ENCODE measurements at regions not wholly inside any gene's neighbourhood (a gene's known extent, or its start where the extent isn't known, plus 50 kb on each side); places are given as distances from the start of the nearest gene placed in this dataset.

DNA sequence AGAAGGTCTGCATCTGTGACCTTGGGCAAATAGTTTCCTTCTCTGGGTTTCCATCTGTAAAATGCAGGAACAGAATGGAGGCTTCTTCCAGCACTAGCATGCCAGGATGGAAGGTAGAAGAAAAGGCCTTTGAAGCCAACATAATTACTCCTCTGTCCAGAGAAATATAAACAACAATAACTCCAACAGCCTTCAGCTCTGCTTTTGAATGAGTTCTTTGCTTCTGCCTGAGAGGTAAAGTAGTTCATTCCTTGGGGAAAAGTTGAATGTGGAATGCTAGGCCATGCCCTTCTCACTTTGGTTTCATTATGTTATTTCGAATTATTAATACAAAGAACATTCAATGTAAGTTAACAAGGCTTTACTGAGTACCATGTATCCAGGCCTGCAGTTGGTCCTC lies 61.2 kb upstream of the BLID start:
- Histone ChIP-seq H2BK5ac (ENCODE audit: low read depth, low read length) (no peak overlapping the region), H4K5ac (ENCODE audit: insufficient read length, low read depth, low read length) (no peak overlapping the region), H2BK120ac (replicated peaks; ENCODE audit: low read depth, low read length) (no peak overlapping the region), H3K79me1 (ENCODE audit: low read depth, low read length) (no peaks in the 10 kb centered on the region), H4K20me1 (replicated peaks in 1 of 2; ENCODE audit: control insufficient read depth in 1 of 2, insufficient read depth in 2 of 2, low read length in 2 of 2) (no peaks in the 10 kb centered on the region), H4K91ac (replicated peaks; ENCODE audit: insufficient read length, low read length) (no peak overlapping the region), H3K56ac (replicated peaks; ENCODE audit: insufficient read length, low read depth, low read length) (no peak overlapping the region), H3K4me3 (ENCODE audit: extremely low read depth in 1 of 4, insufficient read depth in 2 of 4, low read depth in 3 of 4, low read length in 4 of 4) (no peak overlapping the region), H3K36me3 (ENCODE audit: control insufficient read depth in 2 of 4, insufficient read depth in 4 of 4, low read length in 3 of 4) (no peaks in the 10 kb centered on the region), H3K14ac (ENCODE audit: insufficient read length) (no peak overlapping the region), H4K8ac (ENCODE audit: extremely low read depth, insufficient read depth, low read length) (no peak overlapping the region), H3K4me1 (replicated peaks in 1 of 4; ENCODE audit: control insufficient read depth in 3 of 4, insufficient read depth in 4 of 4, low read length in 3 of 4) (peaks cover 0 to 3% (median 0%) of the 10 kb centered on the region in 4 experiments; a peak in 1 of 7 replicates), H3K9ac (replicated peaks in 1 of 4; ENCODE audit: extremely low read depth in 1 of 4, low read depth in 3 of 4, low read length in 3 of 4) (no peak overlapping the region), H3K4ac (replicated peaks; ENCODE audit: insufficient read length, low read depth, low read length) (no peak overlapping the region), H2BK15ac (ENCODE audit: low read length) (no peak overlapping the region), H3K27ac (ENCODE audit: low read depth, low read length) (no peak overlapping the region), H3K79me2 (ENCODE audit: control insufficient read depth in 1 of 2, insufficient read depth in 2 of 2, low read length in 2 of 2) (no peaks in the 10 kb centered on the region), H3K23ac (ENCODE audit: insufficient read length) (no peak overlapping the region), H3K27me3 (replicated peaks in 1 of 4; ENCODE audit: control insufficient read depth in 3 of 4, extremely low read depth in 1 of 4, insufficient read depth in 3 of 4, low read length in 3 of 4) (no peaks in the 10 kb centered on the region), H2AK5ac (ENCODE audit: low read depth, low read length) (no peak overlapping the region), H3K4me2 (ENCODE audit: insufficient read depth in 1 of 2, low read depth in 2 of 2, low read length in 2 of 2) (no peak overlapping the region), H2BK12ac (ENCODE audit: low read depth, low read length) (no peak overlapping the region), H2AFZ (ENCODE audit: low read length) (no peak overlapping the region), H3K18ac (ENCODE audit: extremely low read depth, low read length) (no peak overlapping the region), H3K9me3 (ENCODE audit: insufficient read depth in 2 of 2, low read depth in 1 of 2, low read length in 1 of 2) (no peaks in the 10 kb centered on the region), H2BK20ac (ENCODE audit: low read length) (no peak overlapping the region), H3K23me2 (ENCODE audit: low read depth, low read length) (no peaks in the 10 kb centered on the region)
- WGBS, 2 experiments (ENCODE audit: extremely low coverage in 1 of 2, insufficient coverage in 1 of 2, insufficient read length in 1 of 2, insufficient replicate concordance in 2 of 2, low coverage in 1 of 2, low lambda C conversion rate in 2 of 2, missing lambda C conversion rate in 1 of 2) = 86% methylated on average over 1 of the region's 1 CpG; no CpG with 5 or more reads in 1 of the 2 experiments
- FAIRE-seq = no peak
- CTCF ChIA-PET (ENCODE audit: partially characterized antibody) = no interaction called here
- TF ChIP-seq SIRT6 (IDR thresholded peaks at IDR 0.05; ENCODE audit: low read length) = no peak
- POLR2A ChIA-PET (ENCODE audit: partially characterized antibody) = no interaction called here
- DNase-seq (ENCODE audit: low read depth in 1 of 2, low spot score in 2 of 2) = no peak

Data from H1 (cell line).